ENCODE measurements at regions not wholly inside any gene's neighbourhood (a gene's known extent, or its start where the extent isn't known, plus 50 kb on each side); places are given as distances from the start of the nearest gene placed in this dataset.

GRCh38 chr2:238668426-238668825 is 179.5 kb upstream of the TWIST2 start:
- TF ChIP-seq CTCF (conservative IDR thresholded peaks at IDR 0.05 in 1 of 2, IDR thresholded peaks at IDR 0.05 in 1 of 2; ENCODE audit: extremely low read depth in 1 of 2, insufficient read depth in 1 of 2, low read depth in 1 of 2, low read length in 2 of 2) (no peak), EZH2 (IDR thresholded peaks at IDR 0.05; ENCODE audit: borderline replicate concordance, low read length) (no peak)
